Glutamatergic neuron (in vitro differentiated cells): ENCODE measurements at regions not wholly inside any gene's neighbourhood (a gene's known extent, or its start where the extent isn't known, plus 50 kb on each side); places are given as distances from the start of the nearest gene placed in this dataset.

ENCODE experiments used
- DNase-seq: peaks from one replicate; pipeline ENCODE4 v3.0.0; 2022
- H3K27ac Mint-ChIP-seq: one replicate; pipeline ENCODE4 v1.8.0; 2020; ENCODE audit warnings: mild to moderate bottlenecking, mixed read lengths, inconsistent platforms; ENCODE audit not compliant: unreplicated experiment
- H3K27me3 Mint-ChIP-seq: one replicate; pipeline ENCODE4 v1.8.0; 2020; ENCODE audit warnings: mild to moderate bottlenecking, moderate library complexity, mixed read lengths, inconsistent platforms; ENCODE audit not compliant: unreplicated experiment
- H3K36me3 Mint-ChIP-seq: one replicate; pipeline ENCODE4 v1.8.0; 2020; ENCODE audit warnings: mild to moderate bottlenecking, mixed read lengths, inconsistent platforms; ENCODE audit not compliant: unreplicated experiment
- H3K4me1 Mint-ChIP-seq: one replicate; pipeline ENCODE4 v1.8.0; 2020; ENCODE audit warnings: mild to moderate bottlenecking, low read depth, mixed read lengths, inconsistent platforms; ENCODE audit not compliant: unreplicated experiment
- H3K4me3 Mint-ChIP-seq: one replicate; pipeline ENCODE4 v1.8.0; 2020; ENCODE audit warnings: mild to moderate bottlenecking, mixed read lengths, inconsistent platforms; ENCODE audit not compliant: unreplicated experiment
- H3K9me3 Mint-ChIP-seq: one replicate; pipeline ENCODE4 v1.8.0; 2020; ENCODE audit warnings: mild to moderate bottlenecking, moderate library complexity, mixed read lengths, inconsistent platforms; ENCODE audit not compliant: unreplicated experiment
- TF ChIP-seq, protein P1 (sequence below): fragments of 200-600 bp; sonication (generic); IDR thresholded peaks from one replicate; pipeline ENCODE4 v1.5.0; 2021; ENCODE audit not compliant: partially characterized antibody, unreplicated experiment

GRCh38 chr5:34578962-34579361, 77.2 kb upstream of the RAI14 start:
- Mint-ChIP-seq H3K27ac (no peak overlapping the region), H3K27me3 (no peaks in the 10 kb centered on the region), H3K9me3 (peaks cover 5% of the 10 kb centered on the region), H3K36me3 (peaks cover 5% of the 10 kb centered on the region), H3K4me1 (peaks cover 23% of the 10 kb centered on the region), H3K4me3 (no peak overlapping the region)
- no peak for DNase-seq
- TF ChIP-seq, protein P1, sequence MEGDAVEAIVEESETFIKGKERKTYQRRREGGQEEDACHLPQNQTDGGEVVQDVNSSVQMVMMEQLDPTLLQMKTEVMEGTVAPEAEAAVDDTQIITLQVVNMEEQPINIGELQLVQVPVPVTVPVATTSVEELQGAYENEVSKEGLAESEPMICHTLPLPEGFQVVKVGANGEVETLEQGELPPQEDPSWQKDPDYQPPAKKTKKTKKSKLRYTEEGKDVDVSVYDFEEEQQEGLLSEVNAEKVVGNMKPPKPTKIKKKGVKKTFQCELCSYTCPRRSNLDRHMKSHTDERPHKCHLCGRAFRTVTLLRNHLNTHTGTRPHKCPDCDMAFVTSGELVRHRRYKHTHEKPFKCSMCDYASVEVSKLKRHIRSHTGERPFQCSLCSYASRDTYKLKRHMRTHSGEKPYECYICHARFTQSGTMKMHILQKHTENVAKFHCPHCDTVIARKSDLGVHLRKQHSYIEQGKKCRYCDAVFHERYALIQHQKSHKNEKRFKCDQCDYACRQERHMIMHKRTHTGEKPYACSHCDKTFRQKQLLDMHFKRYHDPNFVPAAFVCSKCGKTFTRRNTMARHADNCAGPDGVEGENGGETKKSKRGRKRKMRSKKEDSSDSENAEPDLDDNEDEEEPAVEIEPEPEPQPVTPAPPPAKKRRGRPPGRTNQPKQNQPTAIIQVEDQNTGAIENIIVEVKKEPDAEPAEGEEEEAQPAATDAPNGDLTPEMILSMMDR: no peak

DNA sequence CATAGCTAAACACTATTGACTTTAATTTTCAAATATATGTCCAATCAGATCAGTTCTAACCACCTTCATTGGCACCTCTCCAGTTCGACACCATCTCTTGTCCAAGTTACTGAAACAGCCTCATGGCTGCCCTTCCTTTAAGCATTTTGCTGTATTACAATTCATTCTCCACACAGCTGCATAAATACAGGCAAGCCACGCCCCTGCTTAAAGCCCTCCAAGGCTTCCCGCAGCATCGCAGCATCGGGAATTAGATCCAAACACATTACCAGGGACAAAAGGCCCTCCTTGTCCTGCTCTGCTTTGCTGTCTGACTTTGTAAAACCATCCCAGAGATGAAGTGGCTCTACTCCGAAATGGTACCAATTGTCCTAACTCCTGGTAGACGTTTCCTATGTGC, 75.1 kb upstream of the RAI14 start:
- no peak for DNase-seq
- H3K27ac Mint-ChIP-seq: peak overlapping the region; percentile 60

DNA sequence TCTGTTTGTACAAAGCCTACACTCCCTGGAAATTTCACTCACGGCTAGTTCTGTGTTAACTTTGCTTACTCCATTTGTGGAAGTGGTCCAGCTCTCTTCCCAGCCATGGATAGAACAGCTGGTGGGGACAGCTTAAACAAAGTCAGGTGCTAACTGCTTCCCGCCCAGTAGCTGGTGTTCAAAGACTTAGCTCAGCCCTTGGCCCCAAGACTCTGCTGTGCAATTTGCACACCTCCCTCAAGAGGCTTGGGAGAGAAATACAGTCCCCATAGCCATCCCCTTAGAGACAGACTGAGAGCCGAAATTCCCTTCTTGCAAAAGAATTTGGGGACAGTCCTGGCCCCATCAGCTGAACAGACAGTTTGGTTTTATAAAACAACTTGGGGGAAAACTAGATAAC, 73.8 kb upstream of the RAI14 start:
- H3K4me1 Mint-ChIP-seq: peaks cover 37% of the 10 kb centered on the region
- TF ChIP-seq, protein P1: no peak
- H3K4me3 Mint-ChIP-seq: no peak overlapping the region
- no peak for DNase-seq
- H3K27ac Mint-ChIP-seq: peak overlapping the region; percentile 9
- peaks cover 16% of the 10 kb centered on the region for H3K9me3 Mint-ChIP-seq
- H3K27me3 Mint-ChIP-seq: peaks cover 6% of the 10 kb centered on the region
- H3K36me3 Mint-ChIP-seq: peaks cover 5% of the 10 kb centered on the region

More for the DNA sequence above, 75.1 kb upstream of the RAI14 start:
- H3K9me3 Mint-ChIP-seq: peaks cover 16% of the 10 kb centered on the region
- H3K4me1 Mint-ChIP-seq: peaks cover 36% of the 10 kb centered on the region
- no peak overlapping the region for H3K4me3 Mint-ChIP-seq
- H3K27me3 Mint-ChIP-seq: peaks cover 6% of the 10 kb centered on the region
- TF ChIP-seq, protein P1: no peak
- peaks cover 5% of the 10 kb centered on the region for H3K36me3 Mint-ChIP-seq

DNA sequence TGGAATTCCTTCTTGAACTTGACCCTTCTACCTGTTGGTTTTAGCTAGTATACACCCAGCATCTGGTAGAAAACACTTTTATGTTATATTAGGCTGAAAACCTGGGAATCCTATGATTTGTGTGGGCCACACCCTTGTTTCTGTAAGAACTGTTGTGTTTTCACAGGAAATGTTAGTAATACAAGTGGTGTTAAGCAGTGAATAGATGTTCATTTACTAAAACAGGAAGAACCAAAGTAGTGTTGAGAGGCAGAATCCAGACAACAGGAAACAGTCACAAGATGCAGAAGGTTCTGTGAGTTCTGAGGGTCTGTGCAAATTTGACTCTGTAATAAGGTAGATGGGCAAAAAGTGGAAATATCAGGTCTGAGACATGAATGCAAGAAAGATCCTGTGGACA, 73.0 kb upstream of the RAI14 start:
- TF ChIP-seq, protein P1: no peak
- Mint-ChIP-seq H3K27me3 (peaks cover 6% of the 10 kb centered on the region), H3K9me3 (peaks cover 16% of the 10 kb centered on the region), H3K4me3 (no peak overlapping the region), H3K36me3 (peaks cover 5% of the 10 kb centered on the region), H3K4me1 (peaks cover 44% of the 10 kb centered on the region), H3K27ac (peak overlapping the region; percentile 88)
- no peak for DNase-seq

- TF ChIP-seq, protein P1: no peak
- H3K4me1 Mint-ChIP-seq: peaks cover 44% of the 10 kb centered on the region
- peak overlapping the region; percentile 88 for H3K27ac Mint-ChIP-seq
- H3K27me3 Mint-ChIP-seq: peaks cover 6% of the 10 kb centered on the region
- peaks cover 16% of the 10 kb centered on the region for H3K9me3 Mint-ChIP-seq
- no peaks in the 10 kb centered on the region for H3K36me3 Mint-ChIP-seq
- no peak overlapping the region for H3K4me3 Mint-ChIP-seq
- DNase-seq: no peak
Observed at GRCh38 chr5:34584165-34584564, 72.0 kb upstream of the RAI14 start.
